ENCODE measurements at regions not wholly inside any gene's neighbourhood (a gene's known extent, or its start where the extent isn't known, plus 50 kb on each side); places are given as distances from the start of the nearest gene placed in this dataset.
A peak's percentile ranks its signal among the peaks of the same experiment; 100 is the strongest.
"Not testable (repeated sequence)": the region's sequence is repeated elsewhere in the genome, so short reads cannot be mapped to it uniquely, and the experiment has no call there.

GRCh38 chr11:109677231-109677630 is 255.2 kb downstream of the C11orf87 start:
- no peak overlapping the region for H3K4me3 ChIP-seq

GRCh38 chr11:109677876-109678275 is 255.9 kb downstream of the C11orf87 start:
- H3K4me1 ChIP-seq (replicated peaks) = no peaks in the 10 kb centered on the region
- no peak for DNase-seq (ENCODE audit: low read depth in 1 of 2, low spot score in 2 of 2)
- H3K9me3 ChIP-seq (replicated peaks) = no peaks in the 10 kb centered on the region
- H3K4me3 ChIP-seq = no peak overlapping the region
- H3K27ac ChIP-seq = no peak overlapping the region
- H3K27me3 ChIP-seq (replicated peaks) = no peaks in the 10 kb centered on the region
- no peaks in the 10 kb centered on the region for H3K36me3 ChIP-seq

More at GRCh38 chr11:109677231-109677630, 255.2 kb downstream of the C11orf87 start:
- DNase-seq (ENCODE audit: low read depth in 1 of 2, low spot score in 2 of 2) = no peak
- Histone ChIP-seq H3K4me1 (replicated peaks) (no peaks in the 10 kb centered on the region), H3K27me3 (replicated peaks) (no peaks in the 10 kb centered on the region), H3K36me3 (no peaks in the 10 kb centered on the region), H3K9me3 (replicated peaks) (no peaks in the 10 kb centered on the region), H3K27ac (no peak overlapping the region)

GRCh38 chr11:109680127-109680526 is 258.1 kb downstream of the C11orf87 start:
- no peak for DNase-seq (ENCODE audit: low read depth in 1 of 2, low spot score in 2 of 2)
- Histone ChIP-seq H3K36me3 (no peaks in the 10 kb centered on the region), H3K27me3 (replicated peaks) (no peaks in the 10 kb centered on the region), H3K27ac (no peak overlapping the region), H3K4me3 (no peak overlapping the region), H3K4me1 (replicated peaks) (no peaks in the 10 kb centered on the region), H3K9me3 (replicated peaks) (no peaks in the 10 kb centered on the region)

GRCh38 chr11:109682788-109683187 is 260.8 kb downstream of the C11orf87 start:
- H3K4me1 ChIP-seq (replicated peaks); H3K27me3 ChIP-seq (replicated peaks); DNase-seq (ENCODE audit: low read depth in 1 of 2, low spot score in 2 of 2): not testable (repeated sequence)

GRCh38 chr11:109695696-109696095 is 273.7 kb downstream of the C11orf87 start:
- no peaks in the 10 kb centered on the region for H3K36me3 ChIP-seq
- H3K27me3 ChIP-seq (replicated peaks) = no peaks in the 10 kb centered on the region
- H3K27ac ChIP-seq = no peak overlapping the region
- no peaks in the 10 kb centered on the region for H3K9me3 ChIP-seq (replicated peaks)
- no peaks in the 10 kb centered on the region for H3K4me1 ChIP-seq (replicated peaks)
- no peak for DNase-seq (ENCODE audit: low read depth in 1 of 2, low spot score in 2 of 2)
- no peak overlapping the region for H3K4me3 ChIP-seq

More at GRCh38 chr11:109682788-109683187, 260.8 kb downstream of the C11orf87 start:
- not testable (repeated sequence) for H3K9me3 ChIP-seq (replicated peaks); H3K4me3 ChIP-seq; H3K36me3 ChIP-seq; H3K27ac ChIP-seq

- Histone ChIP-seq H3K27ac (no peak overlapping the region), H3K4me3 (no peak overlapping the region), H3K9me3 (replicated peaks) (no peaks in the 10 kb centered on the region), H3K36me3 (no peaks in the 10 kb centered on the region), H3K4me1 (replicated peaks) (no peaks in the 10 kb centered on the region), H3K27me3 (replicated peaks) (no peaks in the 10 kb centered on the region)
- DNase-seq (ENCODE audit: low read depth in 1 of 2, low spot score in 2 of 2) = no peak
Measured at GRCh38 chr11:109696191-109696897, 274.4 kb downstream of the C11orf87 start.

GRCh38 chr11:109697140-109697843 is 275.3 kb downstream of the C11orf87 start:
- H3K27me3 ChIP-seq (replicated peaks) = no peaks in the 10 kb centered on the region
- H3K27ac ChIP-seq = no peak overlapping the region
- no peaks in the 10 kb centered on the region for H3K9me3 ChIP-seq (replicated peaks)
- DNase-seq (ENCODE audit: low read depth in 1 of 2, low spot score in 2 of 2) = peak in 1 of 2 experiments; percentile 1
- no peaks in the 10 kb centered on the region for H3K4me1 ChIP-seq (replicated peaks)
- H3K36me3 ChIP-seq = no peaks in the 10 kb centered on the region
- no peak overlapping the region for H3K4me3 ChIP-seq

- Histone ChIP-seq H3K4me3 (no peak overlapping the region), H3K9me3 (replicated peaks) (no peaks in the 10 kb centered on the region), H3K4me1 (replicated peaks) (no peaks in the 10 kb centered on the region), H3K36me3 (no peaks in the 10 kb centered on the region), H3K27ac (no peak overlapping the region), H3K27me3 (replicated peaks) (no peaks in the 10 kb centered on the region)
- no peak for DNase-seq (ENCODE audit: low read depth in 1 of 2, low spot score in 2 of 2)
Measured at GRCh38 chr11:109698237-109698636, 276.2 kb downstream of the C11orf87 start.

- H3K36me3 ChIP-seq = no peaks in the 10 kb centered on the region
- H3K27ac ChIP-seq = no peak overlapping the region
- no peaks in the 10 kb centered on the region for H3K9me3 ChIP-seq (replicated peaks)
- no peak for DNase-seq (ENCODE audit: low read depth in 1 of 2, low spot score in 2 of 2)
- no peaks in the 10 kb centered on the region for H3K4me1 ChIP-seq (replicated peaks)
- no peak overlapping the region for H3K4me3 ChIP-seq
- H3K27me3 ChIP-seq (replicated peaks) = no peaks in the 10 kb centered on the region
Measured at GRCh38 chr11:109704432-109704831, 282.4 kb downstream of the C11orf87 start.

GRCh38 chr11:109706945-109707344 is 285.0 kb downstream of the C11orf87 start:
- H3K4me3 ChIP-seq = no peak overlapping the region
- H3K4me1 ChIP-seq (replicated peaks) = no peaks in the 10 kb centered on the region
- no peak overlapping the region for H3K27ac ChIP-seq
- no peak for DNase-seq (ENCODE audit: low read depth in 1 of 2, low spot score in 2 of 2)
- no peaks in the 10 kb centered on the region for H3K27me3 ChIP-seq (replicated peaks)
- no peaks in the 10 kb centered on the region for H3K36me3 ChIP-seq
- no peaks in the 10 kb centered on the region for H3K9me3 ChIP-seq (replicated peaks)

GRCh38 chr11:109707411-109707810 is 285.4 kb downstream of the C11orf87 start:
- Histone ChIP-seq H3K27me3 (replicated peaks) (no peaks in the 10 kb centered on the region), H3K4me1 (replicated peaks) (no peaks in the 10 kb centered on the region), H3K27ac (no peak overlapping the region), H3K9me3 (replicated peaks) (no peaks in the 10 kb centered on the region), H3K36me3 (no peaks in the 10 kb centered on the region), H3K4me3 (no peak overlapping the region)
- DNase-seq (ENCODE audit: low read depth in 1 of 2, low spot score in 2 of 2) = no peak

GRCh38 chr11:109708184-109708583 is 286.2 kb downstream of the C11orf87 start:
- Histone ChIP-seq H3K27me3 (replicated peaks) (no peaks in the 10 kb centered on the region), H3K27ac (no peak overlapping the region), H3K4me3 (no peak overlapping the region), H3K36me3 (no peaks in the 10 kb centered on the region), H3K9me3 (replicated peaks) (no peaks in the 10 kb centered on the region), H3K4me1 (replicated peaks) (no peaks in the 10 kb centered on the region)
- DNase-seq (ENCODE audit: low read depth in 1 of 2, low spot score in 2 of 2) = no peak

GRCh38 chr11:109714444-109714843 is 292.5 kb downstream of the C11orf87 start:
- not testable (repeated sequence) for H3K36me3 ChIP-seq; H3K27me3 ChIP-seq (replicated peaks); H3K9me3 ChIP-seq (replicated peaks); H3K27ac ChIP-seq; H3K4me3 ChIP-seq; DNase-seq (ENCODE audit: low read depth in 1 of 2, low spot score in 2 of 2); H3K4me1 ChIP-seq (replicated peaks)

- DNase-seq (ENCODE audit: low read depth in 1 of 2, low spot score in 2 of 2); H3K4me1 ChIP-seq (replicated peaks); H3K9me3 ChIP-seq (replicated peaks); H3K27ac ChIP-seq; H3K27me3 ChIP-seq (replicated peaks); H3K4me3 ChIP-seq; H3K36me3 ChIP-seq: not testable (repeated sequence)
Measured at GRCh38 chr11:109715424-109715823, 293.4 kb downstream of the C11orf87 start.
